HG02852 (cell line): ENCODE measurements at regions not wholly inside any gene's neighbourhood (a gene's known extent, or its start where the extent isn't known, plus 50 kb on each side); places are given as distances from the start of the nearest gene placed in this dataset.
"Not testable (repeated sequence)": the region's sequence is repeated elsewhere in the genome, so short reads cannot be mapped to it uniquely, and the experiment has no call there.

Source experiments
- ATAC-seq: cut with Tn5 transposase; IDR thresholded peaks from one replicate; pipeline ENCODE4 v1.9.1; 2021; ENCODE audit warnings: mild to moderate bottlenecking, moderate library complexity; ENCODE audit not compliant: unreplicated experiment

DNA sequence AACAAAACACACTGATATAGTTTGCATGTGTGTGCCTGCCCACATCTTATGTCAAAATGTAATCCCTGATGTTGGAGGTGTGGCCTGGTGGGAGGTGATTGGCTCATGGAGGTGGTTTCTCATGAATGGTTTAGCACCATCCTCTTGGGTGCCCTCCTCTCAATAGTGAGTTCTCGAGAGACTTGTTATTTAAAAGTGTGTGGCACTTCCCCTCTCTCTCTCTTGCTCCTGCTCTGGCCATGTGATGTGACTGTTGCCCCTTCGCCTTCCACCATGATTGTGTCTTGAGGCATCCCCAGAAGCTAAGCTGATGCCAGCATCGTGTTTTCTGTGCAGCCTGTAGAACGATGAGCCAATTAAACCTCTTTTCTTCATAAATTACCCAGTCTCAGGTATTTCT, 454.1 kb upstream of the DCN start:
- no peak for ATAC-seq

- ATAC-seq = not testable (repeated sequence)
Measured at GRCh38 chr12:91634386-91634713, 451.7 kb upstream of the DCN start.

GRCh38 chr12:91633734-91634357, 451.2 kb upstream of the DCN start:
- ATAC-seq = no peak

GRCh38 chr12:91633206-91633605, 450.6 kb upstream of the DCN start:
- no peak for ATAC-seq

GRCh38 chr12:91632042-91632786, 449.6 kb upstream of the DCN start:
- no peak for ATAC-seq

DNA sequence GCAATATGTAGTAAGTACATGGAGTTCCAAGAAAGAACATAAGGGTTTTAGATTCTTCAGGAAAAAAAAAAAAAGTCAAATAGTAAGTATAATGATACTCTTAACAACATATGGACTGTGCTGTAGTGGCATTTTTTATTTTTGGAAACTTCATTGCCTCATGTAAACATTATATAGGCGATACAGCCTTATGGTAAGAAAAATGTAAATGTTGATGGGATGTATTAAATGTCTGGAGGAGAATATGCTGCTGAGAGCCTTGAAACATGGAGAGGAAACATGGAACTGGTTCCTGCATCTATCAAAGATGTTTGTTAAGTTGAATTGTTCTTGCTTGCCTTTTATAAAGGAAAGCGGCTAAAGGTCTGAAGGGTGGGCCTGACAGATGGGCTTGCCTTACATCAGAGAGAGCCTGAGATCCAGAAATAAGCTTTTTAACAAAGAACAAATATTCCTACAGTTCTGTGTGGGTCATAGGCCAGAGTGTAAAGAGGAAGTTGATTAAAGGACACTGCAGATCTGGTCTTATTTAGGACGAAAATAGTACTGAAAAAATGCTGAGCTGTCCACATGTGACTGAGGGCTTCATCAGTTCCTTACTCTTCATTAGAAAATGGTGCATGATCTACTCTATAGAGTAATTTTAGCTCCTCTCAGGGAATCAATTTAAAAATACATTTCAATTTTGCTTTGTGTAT, 448.1 kb upstream of the DCN start:
- no peak for ATAC-seq

DNA sequence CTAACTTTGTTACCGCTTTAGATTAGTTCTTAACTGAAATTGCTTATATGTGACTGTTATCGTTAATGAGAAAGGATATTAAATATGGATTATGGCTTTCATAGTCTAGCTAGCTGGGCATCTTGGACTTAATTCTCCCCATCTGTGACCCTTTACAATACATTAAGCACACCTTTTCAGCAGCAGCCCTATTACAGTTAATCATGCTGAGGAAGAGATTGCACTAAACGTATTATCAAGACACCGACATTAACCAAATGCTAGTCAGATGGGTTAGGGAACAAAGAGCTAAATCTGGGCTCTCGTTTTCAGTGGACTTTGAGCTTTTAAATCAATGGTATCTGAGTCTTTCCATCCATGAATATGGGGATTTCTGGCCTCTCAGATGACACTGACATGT, 447.5 kb upstream of the DCN start:
- no peak for ATAC-seq

- no peak for ATAC-seq
Measured at GRCh38 chr12:91629440-91629839, 446.8 kb upstream of the DCN start.

DNA sequence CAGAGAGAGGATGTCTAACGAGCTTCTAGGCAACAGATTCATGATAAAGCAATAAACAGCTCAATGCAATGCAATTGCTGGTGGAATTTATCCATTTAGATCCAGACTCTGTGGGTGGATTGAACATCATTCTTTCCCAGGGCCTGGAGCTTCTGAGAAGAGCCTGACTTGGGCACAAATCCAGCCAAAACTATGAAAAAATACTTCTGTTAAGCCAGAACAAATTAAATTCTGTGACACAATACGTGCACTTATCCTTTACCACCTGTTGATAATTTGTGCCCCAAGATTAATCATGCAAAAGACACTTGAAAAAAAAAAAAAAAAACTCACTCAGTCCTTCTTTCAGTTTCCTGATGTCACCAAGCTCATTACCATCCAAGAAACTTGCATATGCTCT, 446.0 kb upstream of the DCN start:
- ATAC-seq = no peak

DNA sequence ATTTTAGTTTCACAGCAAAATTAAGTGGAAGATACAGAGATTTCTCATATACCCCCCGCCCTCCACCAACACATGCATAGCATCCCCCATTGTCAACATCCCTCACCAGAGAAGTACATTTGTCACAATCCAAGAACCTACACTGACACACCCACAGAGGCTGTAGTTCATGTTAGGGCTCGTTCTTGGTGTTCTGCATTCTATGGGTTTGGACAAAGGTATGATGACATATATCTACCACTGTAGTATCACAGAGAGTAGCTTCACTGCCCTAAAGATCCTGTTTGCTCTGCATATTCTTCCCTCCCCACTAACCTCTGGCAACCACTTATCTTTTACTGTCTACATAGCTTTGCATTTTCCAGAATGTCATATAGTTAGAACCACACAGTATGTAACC, 444.6 kb upstream of the DCN start:
- no peak for ATAC-seq

GRCh38 chr12:91622981-91623380, 440.4 kb upstream of the DCN start:
- no peak for ATAC-seq

DNA sequence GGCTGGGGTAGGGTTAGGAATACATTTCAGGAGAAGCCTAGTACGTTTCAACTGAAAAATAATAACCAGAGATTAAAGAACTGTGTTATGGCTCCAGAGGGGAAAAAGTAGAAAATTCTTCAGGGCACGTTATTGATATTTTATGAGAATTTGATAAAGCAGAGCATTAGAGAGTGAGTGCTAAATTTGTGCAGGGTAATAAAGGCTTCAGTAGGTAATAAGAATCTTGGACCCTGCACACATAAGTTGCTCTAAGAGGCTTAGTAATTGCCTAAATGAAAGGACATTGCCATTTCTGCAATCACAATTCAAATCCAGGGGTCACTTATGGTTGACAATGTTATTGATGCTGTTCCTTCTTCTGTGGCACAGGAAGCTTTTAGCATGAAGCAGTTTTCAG, 439.4 kb upstream of the DCN start:
- no peak for ATAC-seq

GRCh38 chr12:91620992-91621391, 438.4 kb upstream of the DCN start:
- ATAC-seq = no peak

DNA sequence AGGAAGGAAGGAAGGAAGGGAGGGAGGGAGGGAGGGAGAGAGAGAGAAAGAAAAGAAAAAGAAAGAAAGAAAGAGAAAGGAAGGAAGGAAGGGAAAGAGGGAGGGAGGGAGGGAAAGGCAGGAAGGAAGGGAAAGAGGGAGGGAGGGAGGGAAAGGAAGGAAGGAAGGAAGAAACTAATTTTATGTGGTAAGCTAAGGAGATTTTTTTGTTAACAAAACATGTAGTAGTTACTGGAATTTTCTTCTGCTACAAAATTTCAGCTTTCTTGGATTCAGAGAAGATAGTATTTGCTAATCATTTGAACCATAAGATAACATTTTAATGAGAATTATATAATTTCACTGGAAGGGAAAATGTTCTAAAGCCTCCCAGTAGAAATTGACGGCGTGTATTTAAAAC, 437.8 kb upstream of the DCN start:
- no peak for ATAC-seq

DNA sequence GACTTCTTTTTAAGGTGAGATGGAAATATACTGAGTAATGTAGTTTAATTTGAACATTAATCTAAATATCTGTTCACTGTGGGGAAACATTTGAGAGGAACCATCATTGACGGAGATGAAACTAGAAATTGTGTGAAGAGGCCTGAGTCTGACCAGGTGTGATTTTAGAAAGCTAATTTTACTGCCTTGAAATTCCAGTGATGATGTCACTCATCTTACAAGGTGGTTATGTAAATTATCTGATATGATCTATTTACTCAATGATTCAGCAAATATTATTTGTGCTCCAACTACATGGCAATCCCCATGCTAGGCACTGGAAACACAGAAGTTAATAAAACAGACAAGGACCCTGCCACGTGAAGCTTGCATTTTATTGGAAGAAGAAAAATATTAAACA, 435.7 kb upstream of the DCN start:
- ATAC-seq = no peak

DNA sequence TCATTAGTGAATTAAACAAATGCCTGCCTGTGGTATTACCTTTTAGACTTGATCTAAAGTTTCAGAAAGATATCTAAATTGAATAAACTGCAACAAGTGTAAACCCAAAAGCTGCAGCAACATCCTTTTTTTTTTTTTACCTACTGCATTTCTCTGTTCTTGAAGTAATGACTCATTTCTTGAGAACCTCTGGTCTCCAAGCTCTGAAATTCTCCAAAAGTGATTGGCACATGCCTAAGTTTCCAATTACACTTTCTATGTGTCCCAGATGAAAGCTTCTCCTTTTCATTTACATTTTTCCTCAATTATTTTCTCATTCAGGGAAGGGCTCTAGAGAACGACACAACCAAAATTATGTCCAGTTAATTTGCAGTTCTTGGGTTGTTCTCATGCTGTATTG, 435.2 kb upstream of the DCN start:
- no peak for ATAC-seq

GRCh38 chr12:91616416-91616815, 433.8 kb upstream of the DCN start:
- ATAC-seq = no peak

DNA sequence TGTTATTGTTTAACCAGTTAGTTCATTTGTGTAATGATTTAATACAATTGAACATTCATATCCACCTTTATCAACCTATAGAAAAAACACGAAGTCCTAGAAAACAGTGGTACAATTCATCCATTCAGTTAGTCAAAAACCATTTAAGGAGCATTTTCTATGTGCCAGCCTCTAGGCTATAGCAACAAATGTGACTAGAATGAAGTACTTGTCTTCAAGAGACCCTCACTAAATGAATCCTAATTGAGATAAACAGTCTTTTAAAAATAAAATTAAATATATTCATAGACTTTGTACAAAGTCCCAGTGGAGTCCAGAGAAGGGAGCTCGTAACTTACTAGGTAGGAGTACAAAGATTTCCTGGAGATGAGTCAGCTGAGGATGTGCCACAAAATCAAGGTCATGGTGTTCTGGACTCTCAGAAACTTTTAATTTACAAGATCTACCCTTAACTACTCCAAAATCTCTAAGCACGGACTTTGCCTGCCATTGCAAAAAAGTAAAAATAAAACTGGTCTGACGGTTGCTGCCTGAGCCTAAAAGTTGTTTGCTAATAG, 430.7 kb upstream of the DCN start:
- no peak for ATAC-seq

- ATAC-seq = no peak
Measured at GRCh38 chr12:91610561-91610960, 427.9 kb upstream of the DCN start.

DNA sequence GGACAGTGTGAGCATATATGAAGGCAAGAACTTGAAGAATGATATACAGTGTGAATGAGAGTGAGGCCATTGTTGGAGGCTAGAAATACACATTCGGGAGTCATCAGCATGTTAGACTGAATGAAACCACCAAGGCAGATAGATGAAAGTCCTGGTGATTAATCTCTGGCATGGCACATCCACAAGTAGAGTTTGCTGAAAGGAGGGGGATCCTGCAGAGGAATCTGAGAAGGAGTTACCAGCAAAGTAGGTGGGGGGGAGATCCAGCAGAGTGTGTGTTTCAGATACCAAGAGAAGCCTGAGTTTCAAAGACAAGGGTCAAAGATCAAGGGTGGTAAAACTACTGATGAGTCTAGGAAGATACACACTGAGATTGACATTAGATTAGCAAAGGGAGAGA, 426.7 kb upstream of the DCN start:
- no peak for ATAC-seq

DNA sequence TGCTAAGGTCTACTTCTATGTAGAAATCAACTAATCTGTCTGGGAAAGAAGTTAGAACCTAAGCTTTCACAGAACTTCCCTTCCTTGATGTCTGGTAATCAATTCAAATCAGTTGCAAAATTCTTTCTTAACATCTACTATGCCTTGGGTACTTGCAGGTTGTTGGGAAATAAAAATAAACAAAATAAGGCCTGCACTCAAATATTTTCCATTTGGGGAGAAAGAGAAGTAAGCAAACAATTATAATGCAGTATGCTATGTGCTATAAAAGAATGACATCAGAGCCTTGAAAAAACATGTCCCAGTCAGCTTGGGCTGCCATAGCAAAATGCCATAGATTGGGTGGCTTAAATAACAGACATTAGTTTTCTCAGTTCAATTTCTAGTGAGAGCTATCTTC, 425.9 kb upstream of the DCN start:
- ATAC-seq = no peak
